H9 (cell line): ENCODE measurements at regions not wholly inside any gene's neighbourhood (a gene's known extent, or its start where the extent isn't known, plus 50 kb on each side); places are given as distances from the start of the nearest gene placed in this dataset.

Source experiments
- DNase-seq: peaks from one replicate; pipeline ENCODE4 v3.0.0-alpha.2; 2017
- H2AFZ ChIP-seq: one replicate; pipeline ENCODE4 v1.6.1; 2013; ENCODE audit warnings: mild to moderate bottlenecking, low read length, control low read depth, moderate library complexity
- H2AK5ac ChIP-seq: 2 replicates; pipeline ENCODE4 v1.6.1; 2013; ENCODE audit warnings: low read length, control low read depth, mixed read lengths; ENCODE audit not compliant: insufficient read length
- H2BK120ac ChIP-seq: one replicate; pipeline ENCODE4 v1.6.1; 2013; ENCODE audit warnings: low read depth, mild to moderate bottlenecking, low read length, control low read depth, inconsistent platforms; ENCODE audit not compliant: poor library complexity, severe bottlenecking
- H2BK12ac ChIP-seq: 2 replicates; pipeline ENCODE4 v1.6.1; 2013; ENCODE audit warnings: low read length, control low read depth, mixed read lengths, low read depth; ENCODE audit not compliant: insufficient read length
- H2BK15ac ChIP-seq: 2 replicates; pipeline ENCODE4 v1.6.1; 2013; ENCODE audit warnings: low read depth, low read length, control low read depth
- H2BK20ac ChIP-seq: one replicate; pipeline ENCODE4 v1.6.1; 2013; ENCODE audit warnings: low read depth, mild to moderate bottlenecking, low read length, control low read depth, inconsistent platforms; ENCODE audit not compliant: poor library complexity, severe bottlenecking
- H2BK5ac ChIP-seq: 2 replicates; pipeline ENCODE4 v1.6.1; 2013; ENCODE audit warnings: low read length, control low read depth, mixed read lengths; ENCODE audit not compliant: insufficient read length
- H3K14ac ChIP-seq: 2 replicates; pipeline ENCODE4 v1.6.1; 2013; ENCODE audit warnings: low read length, control low read depth; ENCODE audit not compliant: insufficient read depth
- H3K18ac ChIP-seq: 2 replicates; pipeline ENCODE4 v1.6.1; 2013; ENCODE audit warnings: low read depth, mild to moderate bottlenecking, mixed read lengths, low read length, control low read depth; ENCODE audit not compliant: insufficient read length
- H3K23ac ChIP-seq: 2 replicates; pipeline ENCODE4 v1.6.1; 2013; ENCODE audit warnings: low read length, control low read depth, mixed read lengths, low read depth; ENCODE audit not compliant: insufficient read length
- H3K23me2 ChIP-seq: 2 replicates; pipeline ENCODE4 v1.6.1; 2013; ENCODE audit warnings: low read depth, mild to moderate bottlenecking, mixed read lengths, low read length, control low read depth; ENCODE audit not compliant: insufficient read length, poor library complexity, severe bottlenecking
- H3K27ac ChIP-seq: 2 replicates; pipeline ENCODE4 v1.5.1; 2013; ENCODE audit warnings: low read length, control low read depth, mixed read lengths, low read depth; ENCODE audit not compliant: insufficient read length
- H3K27me3 ChIP-seq: 2 replicates; pipeline ENCODE4 v1.6.1; 2013; ENCODE audit warnings: low read length, control low read depth, inconsistent platforms; ENCODE audit not compliant: insufficient read depth
- H3K4ac ChIP-seq: 2 replicates; pipeline ENCODE4 v1.6.1; 2013; ENCODE audit warnings: low read depth, mild to moderate bottlenecking, control low read depth, inconsistent platforms, low read length, moderate library complexity
- H3K4me1 ChIP-seq: 2 replicates; pipeline ENCODE4 v1.6.1; 2013; ENCODE audit warnings: low read length, control low read depth, inconsistent platforms; ENCODE audit not compliant: insufficient read depth
- H3K4me2 ChIP-seq: 2 replicates; pipeline ENCODE4 v1.6.1; 2013; ENCODE audit warnings: low read length, control low read depth, mixed read lengths; ENCODE audit not compliant: insufficient read length, insufficient read depth
- H3K56ac ChIP-seq: 2 replicates; pipeline ENCODE4 v1.6.1; 2013; ENCODE audit warnings: low read depth, mild to moderate bottlenecking, mixed read lengths, low read length, control low read depth; ENCODE audit not compliant: insufficient read length
- H3K79me1 ChIP-seq: 2 replicates; pipeline ENCODE4 v1.6.1; 2013; ENCODE audit warnings: low read depth, mild to moderate bottlenecking, moderate library complexity, low read length, control low read depth, inconsistent platforms; ENCODE audit not compliant: insufficient read depth, poor library complexity, severe bottlenecking
- H3K79me2 ChIP-seq: 2 replicates; pipeline ENCODE4 v1.6.1; 2013; ENCODE audit warnings: low read length, control low read depth, inconsistent platforms; ENCODE audit not compliant: insufficient read depth
- H3K9ac ChIP-seq: 2 replicates; pipeline ENCODE4 v1.6.1; 2013; ENCODE audit warnings: low read length, control low read depth, mixed read lengths; ENCODE audit not compliant: insufficient read length; ENCODE audit errors: extremely low read depth
- H3K9me3 ChIP-seq: one replicate; pipeline ENCODE4 v1.6.1; 2013; ENCODE audit warnings: low read depth, low read length, inconsistent platforms; ENCODE audit not compliant: control insufficient read depth
- H3T11ph ChIP-seq: one replicate; pipeline ENCODE4 v1.6.1; 2013; ENCODE audit warnings: mild to moderate bottlenecking, low read length, control low read depth, inconsistent platforms
- H4K20me1 ChIP-seq: one replicate; pipeline ENCODE4 v1.6.1; 2013; ENCODE audit not compliant: control insufficient read depth, insufficient read length, insufficient read depth
- H4K5ac ChIP-seq: 2 replicates; pipeline ENCODE4 v1.6.1; 2013; ENCODE audit warnings: low read depth, mild to moderate bottlenecking, mixed read lengths, low read length, control low read depth; ENCODE audit not compliant: insufficient read length
- H4K8ac ChIP-seq: replicated peaks from 2 replicates; pipeline ENCODE4 v1.6.1; 2013; ENCODE audit warnings: low read length, control low read depth, mixed read lengths, low read depth; ENCODE audit not compliant: insufficient read length
- H4K91ac ChIP-seq: 2 replicates; pipeline ENCODE4 v1.6.1; 2013; ENCODE audit warnings: low read depth, mild to moderate bottlenecking, moderate library complexity, mixed read lengths, low read length, control low read depth; ENCODE audit not compliant: insufficient read length
- H3K27ac Mint-ChIP-seq, 3 experiments: 2 replicates in 2 of 3; 3 replicates in 1 of 3; pipeline ENCODE4 v1.8.0; 2020 to 2021; ENCODE audit warnings: mixed read lengths in 3 of 3, mild to moderate bottlenecking in 1 of 3, moderate library complexity in 1 of 3
- H3K27me3 Mint-ChIP-seq: 2 replicates; pipeline ENCODE4 v1.8.0; 2021; ENCODE audit warnings: low read depth, mild to moderate bottlenecking, moderate library complexity, mixed read lengths
- H3K36me3 Mint-ChIP-seq, 3 experiments: 2 replicates in 2 of 3; 3 replicates in 1 of 3; pipeline ENCODE4 v1.8.0; 2020 to 2021; ENCODE audit warnings: low read depth in 3 of 3, mixed read lengths in 3 of 3; ENCODE audit not compliant: insufficient read depth in 1 of 3
- H3K4me1 Mint-ChIP-seq, 2 experiments: 2 replicates each; pipeline ENCODE4 v1.8.0; 2020; ENCODE audit warnings: mixed read lengths in 2 of 2
- H3K4me3 Mint-ChIP-seq, 2 experiments: 2 replicates in 1 of 2; 3 replicates in 1 of 2; pipeline ENCODE4 v1.8.0; 2020 to 2021; ENCODE audit warnings: mild to moderate bottlenecking in 2 of 2, mixed read lengths in 2 of 2, moderate library complexity in 1 of 2
- H3K9me3 Mint-ChIP-seq, 2 experiments: 2 replicates in 1 of 2; 3 replicates in 1 of 2; pipeline ENCODE4 v1.8.0; 2020; ENCODE audit warnings: mild to moderate bottlenecking in 2 of 2, mixed read lengths in 2 of 2, moderate library complexity in 1 of 2
- CTCF ChIP-seq: fragments of 200-600 bp; sonication (generic); conservative IDR thresholded peaks from 3 replicates; pipeline ENCODE4 v1.8.0; 2021; ENCODE audit warnings: antibody characterized with exemption, mild to moderate bottlenecking
- WGBS: extraction: QIAGEN DNeasy Blood & Tissue Kit; methylation state at CpG from one replicate; pipeline ENCODE4 v1.1.7; 2013; ENCODE audit warnings: missing lambda C conversion rate, low lambda C conversion rate, mixed read lengths; ENCODE audit not compliant: insufficient read length; ENCODE audit errors: extremely low coverage; 5-methylcytosine and 5-hydroxymethylcytosine counted together

DNA sequence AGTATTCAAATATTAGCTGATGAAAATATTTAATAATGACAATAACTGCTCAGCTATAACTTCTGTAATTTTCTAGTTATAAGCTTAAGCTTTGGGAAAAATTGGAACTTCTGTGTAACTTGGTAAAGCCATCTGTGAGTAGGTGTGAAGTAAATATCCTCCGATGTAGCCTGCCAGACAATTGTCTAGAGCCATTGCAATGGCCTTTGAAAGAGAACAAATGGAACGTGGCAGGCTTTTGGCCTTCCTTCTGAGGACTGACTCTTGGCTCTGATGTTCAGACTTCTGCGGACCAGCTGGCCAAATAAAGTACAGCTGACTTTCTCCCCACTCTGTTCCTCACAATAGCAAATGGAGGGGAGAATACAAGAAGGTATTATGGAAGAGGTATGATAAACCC is 203.4 kb upstream of the NMUR2 start:
- Histone ChIP-seq H3K4me2 (no peak overlapping the region), H2BK12ac (no peak overlapping the region), H2AFZ (no peak overlapping the region), H4K91ac (no peak overlapping the region), H3K56ac (no peak overlapping the region), H4K20me1 (no peaks in the 10 kb centered on the region), H3K23ac (no peak overlapping the region), H3K27me3 (no peaks in the 10 kb centered on the region), H4K8ac (no peak overlapping the region), H3K9me3 (no peaks in the 10 kb centered on the region), H2BK5ac (no peak overlapping the region), H3K4ac (no peak overlapping the region), H3K79me1 (no peaks in the 10 kb centered on the region), H3K9ac (no peak overlapping the region), H2BK20ac (no peak overlapping the region), H3T11ph (no peak overlapping the region), H3K79me2 (no peaks in the 10 kb centered on the region), H3K27ac (no peak overlapping the region), H3K23me2 (no peaks in the 10 kb centered on the region), H2BK15ac (no peak overlapping the region), H2AK5ac (no peak overlapping the region), H3K18ac (no peak overlapping the region), H4K5ac (no peak overlapping the region), H3K4me1 (no peaks in the 10 kb centered on the region), H3K14ac (no peak overlapping the region), H2BK120ac (no peak overlapping the region)
- Mint-ChIP-seq H3K27ac (no peak overlapping the region), H3K4me1 (peaks cover 7 to 13% of the 10 kb centered on the region in 2 experiments), H3K27me3 (no peaks in the 10 kb centered on the region), H3K4me3 (no peak overlapping the region), H3K9me3 (no peaks in the 10 kb centered on the region), H3K36me3 (no peaks in the 10 kb centered on the region)
- TF ChIP-seq CTCF = no peak
- no CpG with 5 or more reads among the region's 3 CpGs for WGBS
- DNase-seq = no peak
